Fibroblast of lung (primary cell): ENCODE measurements at regions not wholly inside any gene's neighbourhood (a gene's known extent, or its start where the extent isn't known, plus 50 kb on each side); places are given as distances from the start of the nearest gene placed in this dataset.
"Not testable (repeated sequence)": the region's sequence is repeated elsewhere in the genome, so short reads cannot be mapped to it uniquely, and the experiment has no call there.

Experiments used
- DNase-seq, 2 donors: peaks; one replicate each; pipeline versions ENCODE4 v3.0.0 to v3.0.0-alpha.2; 2010; ENCODE audit warnings: low read depth in 2 of 2
- H2AFZ ChIP-seq: 2 replicates; pipeline ENCODE4 v1.5.1; 2012; ENCODE audit warnings: low read length, control low read depth, inconsistent platforms
- H3K27ac ChIP-seq: 2 replicates; pipeline ENCODE4 v1.5.1; 2011; ENCODE audit warnings: low read length, control low read depth; ENCODE audit not compliant: insufficient read depth
- H3K27me3 ChIP-seq: 2 replicates; pipeline ENCODE4 v1.5.1; 2011; ENCODE audit warnings: mild to moderate bottlenecking, low read length; ENCODE audit not compliant: control insufficient read depth, insufficient read depth
- H3K36me3 ChIP-seq: 2 replicates; pipeline ENCODE4 v1.5.1; 2011; ENCODE audit warnings: low read length; ENCODE audit not compliant: control insufficient read depth, insufficient read depth
- H3K4me1 ChIP-seq: 2 replicates; pipeline ENCODE4 v1.5.1; 2011; ENCODE audit warnings: low read length; ENCODE audit not compliant: control insufficient read depth, insufficient read depth; ENCODE audit errors: extremely low read depth
- H3K4me2 ChIP-seq: 2 replicates; pipeline ENCODE4 v1.5.1; 2011; ENCODE audit warnings: low read length, control low read depth; ENCODE audit not compliant: insufficient read depth; ENCODE audit errors: extremely low read depth
- H3K4me3 ChIP-seq, 4 experiments: fragments of 200-600 bp in 1 of 4; sonication (generic) in 1 of 4; replicated peaks in 1 of 4; 2 replicates each; pipeline ENCODE4 v1.5.1; 2011 to 2016; ENCODE audit warnings: low read length in 4 of 4, low read depth in 3 of 4, mild to moderate bottlenecking in 3 of 4, control low read depth in 2 of 4, inconsistent platforms in 1 of 4, mixed read lengths in 1 of 4; ENCODE audit not compliant: insufficient read depth in 1 of 4; ENCODE audit errors: control extremely low read depth in 1 of 4
- H3K79me2 ChIP-seq: 2 replicates; pipeline ENCODE4 v1.5.1; 2012; ENCODE audit warnings: mild to moderate bottlenecking, low read length, inconsistent platforms; ENCODE audit not compliant: control insufficient read depth, insufficient read depth
- H3K9ac ChIP-seq: 2 replicates; pipeline ENCODE4 v1.5.1; 2011; ENCODE audit warnings: mild to moderate bottlenecking, low read length, control low read depth; ENCODE audit not compliant: insufficient read depth
- H3K9me3 ChIP-seq: 2 replicates; pipeline ENCODE4 v1.5.1; 2012; ENCODE audit warnings: low read depth, low read length; ENCODE audit not compliant: control insufficient read depth, insufficient read depth
- H4K20me1 ChIP-seq: 2 replicates; pipeline ENCODE4 v1.5.1; 2011; ENCODE audit warnings: low read length; ENCODE audit not compliant: control insufficient read depth, insufficient read depth; ENCODE audit errors: extremely low read depth
- EZH2 ChIP-seq: IDR thresholded peaks from 2 replicates; pipeline ENCODE4 v1.5.1; 2012; ENCODE audit warnings: low read length, control low read depth, mild to moderate bottlenecking; ENCODE audit errors: missing control alignments
- TF ChIP-seq, protein P1 (sequence below), 2 donors: IDR thresholded peaks in 1 of 2; conservative IDR thresholded peaks in 1 of 2; 1 replicate in 1 of 2; 2 replicates in 1 of 2; pipeline ENCODE4 v1.5.1; 2011 to 2012; ENCODE audit warnings: low read length in 2 of 2, control low read depth in 1 of 2, inconsistent platforms in 1 of 2, low read depth in 1 of 2, mild to moderate bottlenecking in 1 of 2

DNA sequence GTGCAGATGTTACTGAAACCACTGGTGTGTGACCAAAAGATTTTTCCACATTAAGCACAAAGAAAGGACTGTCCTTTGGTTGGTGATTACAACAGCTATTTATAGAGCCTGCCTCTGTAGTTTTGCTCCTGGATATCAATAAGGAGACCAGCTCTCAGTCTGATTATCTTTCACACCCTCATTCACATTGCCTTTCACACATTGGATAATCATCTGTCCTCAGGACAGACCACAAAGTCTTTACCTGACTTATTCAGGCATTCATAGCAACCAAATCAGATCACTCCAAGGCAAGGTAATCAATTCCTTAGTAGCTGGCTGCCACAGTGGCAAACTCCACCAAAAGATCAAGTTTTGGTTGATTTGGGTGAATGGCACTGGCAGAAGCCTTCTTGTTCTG lies 59.6 kb upstream of the CPSF6 start:
- no peak for TF ChIP-seq EZH2
- TF ChIP-seq, protein P1, sequence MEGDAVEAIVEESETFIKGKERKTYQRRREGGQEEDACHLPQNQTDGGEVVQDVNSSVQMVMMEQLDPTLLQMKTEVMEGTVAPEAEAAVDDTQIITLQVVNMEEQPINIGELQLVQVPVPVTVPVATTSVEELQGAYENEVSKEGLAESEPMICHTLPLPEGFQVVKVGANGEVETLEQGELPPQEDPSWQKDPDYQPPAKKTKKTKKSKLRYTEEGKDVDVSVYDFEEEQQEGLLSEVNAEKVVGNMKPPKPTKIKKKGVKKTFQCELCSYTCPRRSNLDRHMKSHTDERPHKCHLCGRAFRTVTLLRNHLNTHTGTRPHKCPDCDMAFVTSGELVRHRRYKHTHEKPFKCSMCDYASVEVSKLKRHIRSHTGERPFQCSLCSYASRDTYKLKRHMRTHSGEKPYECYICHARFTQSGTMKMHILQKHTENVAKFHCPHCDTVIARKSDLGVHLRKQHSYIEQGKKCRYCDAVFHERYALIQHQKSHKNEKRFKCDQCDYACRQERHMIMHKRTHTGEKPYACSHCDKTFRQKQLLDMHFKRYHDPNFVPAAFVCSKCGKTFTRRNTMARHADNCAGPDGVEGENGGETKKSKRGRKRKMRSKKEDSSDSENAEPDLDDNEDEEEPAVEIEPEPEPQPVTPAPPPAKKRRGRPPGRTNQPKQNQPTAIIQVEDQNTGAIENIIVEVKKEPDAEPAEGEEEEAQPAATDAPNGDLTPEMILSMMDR (conservative IDR thresholded peaks at IDR 0.05 in 1 of 2, IDR thresholded peaks at IDR 0.05 in 1 of 2; ENCODE audit: low read depth in 1 of 2, low read length in 2 of 2), result no peak
- H3K27ac ChIP-seq, result no peak overlapping the region
- H3K9ac ChIP-seq, result no peak overlapping the region
- no peaks in the 10 kb centered on the region for H3K4me1 ChIP-seq
- H3K9me3 ChIP-seq, result no peaks in the 10 kb centered on the region
- H3K36me3 ChIP-seq, result no peaks in the 10 kb centered on the region
- no peak overlapping the region for H2AFZ ChIP-seq
- H3K27me3 ChIP-seq, result no peaks in the 10 kb centered on the region
- no peak for DNase-seq
- no peak overlapping the region for H3K4me3 ChIP-seq
- H3K79me2 ChIP-seq, result no peaks in the 10 kb centered on the region
- no peaks in the 10 kb centered on the region for H4K20me1 ChIP-seq
- H3K4me2 ChIP-seq, result no peak overlapping the region

DNA sequence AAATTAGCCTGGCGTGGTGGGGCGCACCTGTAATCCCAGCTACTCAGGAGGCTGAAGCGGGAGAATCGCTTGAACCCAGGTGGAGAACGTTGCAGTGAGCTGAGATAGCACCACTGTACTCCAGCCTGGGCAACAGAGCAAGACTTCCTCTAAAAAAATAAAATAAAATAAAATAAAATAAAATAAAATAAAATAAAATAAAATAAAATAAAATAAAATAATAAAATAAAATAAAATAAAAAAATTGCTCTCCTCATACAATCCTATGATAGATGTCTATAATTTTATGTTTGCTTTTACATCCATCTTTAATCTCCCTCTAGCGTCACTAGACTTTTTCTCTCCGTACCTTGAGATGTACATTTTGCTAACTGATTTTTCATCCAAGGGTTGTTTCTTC lies 51.8 kb upstream of the CPSF6 start:
- DNase-seq, H3K4me2 ChIP-seq: not testable (repeated sequence)

DNA sequence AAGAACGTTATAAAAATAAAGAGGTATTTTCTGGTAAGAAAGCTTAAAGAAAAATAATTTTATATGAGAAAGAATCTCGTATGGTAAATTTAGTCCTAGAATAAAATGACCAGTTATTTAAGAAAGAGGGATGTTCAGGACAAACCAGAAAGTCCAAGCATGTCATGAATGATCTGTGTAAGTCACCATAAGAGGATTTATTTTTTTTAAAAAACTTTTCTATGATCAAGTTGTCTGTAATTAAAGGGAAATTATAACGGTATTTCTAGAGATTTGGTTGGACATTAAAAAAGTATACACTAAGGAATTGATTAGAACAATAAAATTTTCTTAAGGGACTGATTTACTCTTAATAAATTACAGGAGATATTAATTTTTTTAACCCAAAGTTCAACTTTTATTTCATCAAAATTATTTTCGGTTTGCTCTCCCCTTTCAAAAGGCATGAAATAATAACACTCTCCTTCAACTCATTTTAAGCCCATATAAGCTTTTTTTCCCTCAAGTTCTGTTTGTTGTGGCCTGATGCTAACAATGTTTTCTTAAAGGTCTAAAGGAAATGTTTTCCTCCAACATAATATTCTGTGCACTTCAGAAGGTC lies 49.9 kb upstream of the CPSF6 start:
- H3K4me2 ChIP-seq, result no peak overlapping the region
- DNase-seq, result no peak
- H3K4me1 ChIP-seq, result no peaks in the 10 kb centered on the region
- H3K36me3 ChIP-seq, result no peaks in the 10 kb centered on the region
- no peaks in the 10 kb centered on the region for H3K27me3 ChIP-seq
- no peak overlapping the region for H3K27ac ChIP-seq
- no peak for TF ChIP-seq EZH2
- TF ChIP-seq, protein P1 (conservative IDR thresholded peaks at IDR 0.05 in 1 of 2, IDR thresholded peaks at IDR 0.05 in 1 of 2; ENCODE audit: low read depth in 1 of 2, low read length in 2 of 2), result no peak
- H2AFZ ChIP-seq, result no peak overlapping the region
- H3K79me2 ChIP-seq, result no peaks in the 10 kb centered on the region
- H4K20me1 ChIP-seq, result no peaks in the 10 kb centered on the region
- no peak overlapping the region for H3K9ac ChIP-seq
- no peaks in the 10 kb centered on the region for H3K9me3 ChIP-seq
- H3K4me3 ChIP-seq, result no peak overlapping the region

More for the DNA sequence above, 51.8 kb upstream of the CPSF6 start:
- H3K4me3 ChIP-seq, H2AFZ ChIP-seq, H3K27me3 ChIP-seq, H3K4me1 ChIP-seq, H3K79me2 ChIP-seq, H3K9ac ChIP-seq, H3K27ac ChIP-seq, H4K20me1 ChIP-seq, H3K9me3 ChIP-seq, H3K36me3 ChIP-seq: not testable (repeated sequence)
